Panc1 (cell line): ENCODE measurements at regions not wholly inside any gene's neighbourhood (a gene's known extent, or its start where the extent isn't known, plus 50 kb on each side); places are given as distances from the start of the nearest gene placed in this dataset.

ENCODE experiments used
- ATAC-seq: fragments of 200-7000 bp; cut with Tn5 transposase; 2 replicates; pipeline ENCODE4 v1.9.1; 2020; ENCODE audit warnings: mild to moderate bottlenecking, moderate library complexity
- BruUV-seq: library from RNA; stranded (reverse); fragments of 400-500 nt; replicated peaks from 2 replicates; lab custom pipeline; 2021; lab: Mats Ljungman, UMichigan
- CTCF ChIA-PET: fragments of 300-600 bp; sonication (Branson Sonifier 250); formaldehyde crosslinking; loops from one replicate; lab custom pipeline; 2022; ENCODE audit warnings: antibody characterized with exemption; lab: Charles Lee
- POLR2A ChIA-PET: fragments of 300-600 bp; sonication (Branson Sonifier 250); formaldehyde crosslinking; loops from one replicate; lab custom pipeline; 2022; ENCODE audit warnings: antibody characterized with exemption; lab: Charles Lee
- DNase-seq: peaks from one replicate; pipeline ENCODE4 v3.0.0-alpha.2; 2010; ENCODE audit warnings: low read depth, low spot score
- H3K27ac ChIP-seq: 2 replicates; pipeline ENCODE4 v1.5.1; 2011; ENCODE audit warnings: mild to moderate bottlenecking, low read length, inconsistent platforms
- H3K27me3 ChIP-seq: fragments of 200-500 bp; sonication (Bioruptor generic); 2 replicates; pipeline ENCODE4 v1.6.0; 2014; ENCODE audit warnings: low read length, inconsistent platforms; ENCODE audit not compliant: control insufficient read depth, insufficient read depth
- H3K36me3 ChIP-seq: fragments of 200-500 bp; sonication (Bioruptor generic); 2 replicates; pipeline ENCODE4 v1.5.1; 2014; ENCODE audit warnings: inconsistent platforms, mild to moderate bottlenecking, low read length, moderate library complexity; ENCODE audit not compliant: control insufficient read depth, insufficient read depth
- H3K4me1 ChIP-seq: 2 replicates; pipeline ENCODE4 v1.5.1; 2011; ENCODE audit warnings: inconsistent platforms, mild to moderate bottlenecking, low read length, moderate library complexity; ENCODE audit not compliant: control insufficient read depth, insufficient read depth
- H3K4me3 ChIP-seq, 2 experiments: 2 replicates each; pipeline ENCODE4 v1.5.1; 2011 to 2012; ENCODE audit warnings: low read depth in 2 of 2, low read length in 2 of 2, mild to moderate bottlenecking in 2 of 2, inconsistent platforms in 1 of 2, moderate library complexity in 1 of 2
- H3K9me3 ChIP-seq: fragments of 200-500 bp; sonication (Bioruptor generic); 2 replicates; pipeline ENCODE4 v1.5.1; 2014; ENCODE audit warnings: low read depth, mild to moderate bottlenecking, inconsistent platforms, low read length, moderate library complexity; ENCODE audit not compliant: control insufficient read depth, insufficient read depth
- POLR2AphosphoS5 ChIP-seq: IDR thresholded peaks from 2 replicates; pipeline ENCODE4 v1.6.1; 2012; ENCODE audit warnings: mild to moderate bottlenecking, low read depth, low read length, moderate library complexity
- SIN3A ChIP-seq: IDR thresholded peaks from 2 replicates; pipeline ENCODE4 v1.6.1; 2012; ENCODE audit warnings: low read depth, mild to moderate bottlenecking, low read length, moderate library complexity, borderline replicate concordance; ENCODE audit not compliant: insufficient read depth
- TCF7L2 ChIP-seq: IDR thresholded peaks from 2 replicates; pipeline ENCODE4 v1.6.1; 2011; ENCODE audit warnings: mild to moderate bottlenecking, low read depth, low read length, inconsistent platforms
- in situ Hi-C: cut with HindIII; loops from 2 replicates; pipeline ENCODE4 v1.10.0; 2016; ENCODE audit warnings: low sequenced_read_pairs, low pct_unique_long_range_greater_than_20kb
- intact Hi-C: fragments of 100-400 bp; cut with micrococcal nuclease; formaldehyde crosslinking; loops from one replicate; pipeline ENCODE4 v1.10.0; 2022; ENCODE audit not compliant: unreplicated experiment
- TF ChIP-seq, protein P1 (sequence below): fragments of 450-650 bp; IDR thresholded peaks from 2 replicates; pipeline ENCODE4 v1.5.1; 2017; ENCODE audit warnings: mild to moderate bottlenecking
- TF ChIP-seq, protein P2 (sequence below), 2 experiments: IDR thresholded peaks; 2 replicates each; pipeline ENCODE4 v1.6.1; 2011 to 2012; ENCODE audit warnings: low read depth in 2 of 2, control low read depth in 1 of 2, low read length in 1 of 2, mild to moderate bottlenecking in 1 of 2, moderate library complexity in 1 of 2; ENCODE audit not compliant: insufficient read depth in 1 of 2

DNA sequence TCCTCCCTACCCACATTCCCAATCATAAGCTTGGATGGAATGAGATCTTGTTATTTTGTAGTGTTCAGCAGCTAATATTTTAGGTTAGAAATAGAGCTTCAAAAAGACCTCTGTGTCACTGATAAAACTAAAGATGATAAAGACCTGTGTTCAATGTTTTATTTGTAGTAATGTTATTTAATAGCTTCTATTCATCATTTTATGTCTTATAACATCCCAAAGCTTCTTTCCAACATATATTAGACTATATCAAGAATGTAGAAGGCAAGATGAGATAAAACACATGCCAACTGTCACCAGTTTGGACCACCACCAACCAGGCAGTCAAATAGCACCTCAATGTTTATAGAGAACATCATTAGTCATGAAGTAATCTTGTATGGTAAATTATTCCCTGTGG is 409.5 kb upstream of the ITGA1 start:
- TF ChIP-seq, protein P1, sequence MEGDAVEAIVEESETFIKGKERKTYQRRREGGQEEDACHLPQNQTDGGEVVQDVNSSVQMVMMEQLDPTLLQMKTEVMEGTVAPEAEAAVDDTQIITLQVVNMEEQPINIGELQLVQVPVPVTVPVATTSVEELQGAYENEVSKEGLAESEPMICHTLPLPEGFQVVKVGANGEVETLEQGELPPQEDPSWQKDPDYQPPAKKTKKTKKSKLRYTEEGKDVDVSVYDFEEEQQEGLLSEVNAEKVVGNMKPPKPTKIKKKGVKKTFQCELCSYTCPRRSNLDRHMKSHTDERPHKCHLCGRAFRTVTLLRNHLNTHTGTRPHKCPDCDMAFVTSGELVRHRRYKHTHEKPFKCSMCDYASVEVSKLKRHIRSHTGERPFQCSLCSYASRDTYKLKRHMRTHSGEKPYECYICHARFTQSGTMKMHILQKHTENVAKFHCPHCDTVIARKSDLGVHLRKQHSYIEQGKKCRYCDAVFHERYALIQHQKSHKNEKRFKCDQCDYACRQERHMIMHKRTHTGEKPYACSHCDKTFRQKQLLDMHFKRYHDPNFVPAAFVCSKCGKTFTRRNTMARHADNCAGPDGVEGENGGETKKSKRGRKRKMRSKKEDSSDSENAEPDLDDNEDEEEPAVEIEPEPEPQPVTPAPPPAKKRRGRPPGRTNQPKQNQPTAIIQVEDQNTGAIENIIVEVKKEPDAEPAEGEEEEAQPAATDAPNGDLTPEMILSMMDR: no peak
- TF ChIP-seq, protein P2, sequence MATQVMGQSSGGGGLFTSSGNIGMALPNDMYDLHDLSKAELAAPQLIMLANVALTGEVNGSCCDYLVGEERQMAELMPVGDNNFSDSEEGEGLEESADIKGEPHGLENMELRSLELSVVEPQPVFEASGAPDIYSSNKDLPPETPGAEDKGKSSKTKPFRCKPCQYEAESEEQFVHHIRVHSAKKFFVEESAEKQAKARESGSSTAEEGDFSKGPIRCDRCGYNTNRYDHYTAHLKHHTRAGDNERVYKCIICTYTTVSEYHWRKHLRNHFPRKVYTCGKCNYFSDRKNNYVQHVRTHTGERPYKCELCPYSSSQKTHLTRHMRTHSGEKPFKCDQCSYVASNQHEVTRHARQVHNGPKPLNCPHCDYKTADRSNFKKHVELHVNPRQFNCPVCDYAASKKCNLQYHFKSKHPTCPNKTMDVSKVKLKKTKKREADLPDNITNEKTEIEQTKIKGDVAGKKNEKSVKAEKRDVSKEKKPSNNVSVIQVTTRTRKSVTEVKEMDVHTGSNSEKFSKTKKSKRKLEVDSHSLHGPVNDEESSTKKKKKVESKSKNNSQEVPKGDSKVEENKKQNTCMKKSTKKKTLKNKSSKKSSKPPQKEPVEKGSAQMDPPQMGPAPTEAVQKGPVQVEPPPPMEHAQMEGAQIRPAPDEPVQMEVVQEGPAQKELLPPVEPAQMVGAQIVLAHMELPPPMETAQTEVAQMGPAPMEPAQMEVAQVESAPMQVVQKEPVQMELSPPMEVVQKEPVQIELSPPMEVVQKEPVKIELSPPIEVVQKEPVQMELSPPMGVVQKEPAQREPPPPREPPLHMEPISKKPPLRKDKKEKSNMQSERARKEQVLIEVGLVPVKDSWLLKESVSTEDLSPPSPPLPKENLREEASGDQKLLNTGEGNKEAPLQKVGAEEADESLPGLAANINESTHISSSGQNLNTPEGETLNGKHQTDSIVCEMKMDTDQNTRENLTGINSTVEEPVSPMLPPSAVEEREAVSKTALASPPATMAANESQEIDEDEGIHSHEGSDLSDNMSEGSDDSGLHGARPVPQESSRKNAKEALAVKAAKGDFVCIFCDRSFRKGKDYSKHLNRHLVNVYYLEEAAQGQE (IDR thresholded peaks at IDR 0.05; ENCODE audit: insufficient read depth in 1 of 2, low read depth in 2 of 2, low read length in 1 of 2): no peak
- H3K27me3 ChIP-seq: no peaks in the 10 kb centered on the region
- ATAC-seq: no peak
- POLR2A ChIA-PET: no interaction called here
- no peaks in the 10 kb centered on the region for H3K36me3 ChIP-seq
- no peak for DNase-seq
- no peaks in the 10 kb centered on the region for H3K4me1 ChIP-seq
- no peak overlapping the region for H3K27ac ChIP-seq
- in situ Hi-C loops: no loop called here
- intact Hi-C loops: no loop called here
- BruUV-seq: no TSS peak
- CTCF ChIA-PET: no interaction called here
- H3K4me3 ChIP-seq: no peak overlapping the region
- H3K9me3 ChIP-seq: no peaks in the 10 kb centered on the region

DNA sequence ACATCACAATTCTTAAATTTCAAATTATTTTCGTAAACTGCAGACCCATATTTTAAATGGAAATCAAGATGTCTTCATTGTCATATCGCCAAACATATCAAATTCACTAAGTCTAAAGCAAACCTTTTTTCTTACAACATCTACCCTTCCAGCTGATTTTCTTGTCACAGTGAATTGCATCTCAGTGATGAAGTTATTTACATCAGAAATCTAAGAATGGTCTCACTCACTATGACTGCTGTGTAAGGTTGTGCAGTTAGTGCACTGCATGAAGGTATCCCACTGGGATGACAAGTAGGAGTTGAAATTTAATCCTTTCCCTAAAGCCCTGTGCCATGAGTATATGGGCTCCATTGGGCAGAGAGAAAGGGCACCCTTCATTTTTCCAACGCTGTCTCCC is 399.4 kb upstream of the ITGA1 start:
- no peak overlapping the region for H3K27ac ChIP-seq
- BruUV-seq: no TSS peak
- H3K36me3 ChIP-seq: no peaks in the 10 kb centered on the region
- DNase-seq: no peak
- in situ Hi-C loops: no loop called here
- no peaks in the 10 kb centered on the region for H3K4me1 ChIP-seq
- intact Hi-C loops: no loop called here
- no peak overlapping the region for H3K4me3 ChIP-seq
- H3K27me3 ChIP-seq: no peaks in the 10 kb centered on the region
- no peak for ATAC-seq
- no peaks in the 10 kb centered on the region for H3K9me3 ChIP-seq
- ChIA-PET CTCF (no interaction called here), POLR2A (no interaction called here)
- TF ChIP-seq POLR2AphosphoS5: no peak
- TF ChIP-seq, protein P1: no peak
- TF ChIP-seq TCF7L2: no peak
- TF ChIP-seq SIN3A: no peak
- TF ChIP-seq, protein P2 (IDR thresholded peaks at IDR 0.05; ENCODE audit: insufficient read depth in 1 of 2, low read depth in 2 of 2, low read length in 1 of 2): no peak
